Sigmoid colon (tissue), 4 donors: ENCODE measurements at regions not wholly inside any gene's neighbourhood (a gene's known extent, or its start where the extent isn't known, plus 50 kb on each side); places are given as distances from the start of the nearest gene placed in this dataset.

Experiments used
- EP300 ChIP-seq, 4 donors: sonication (generic); formaldehyde crosslinking; IDR thresholded peaks; one replicate each; pipeline ENCODE4 v1.6.1; 2017; ENCODE audit warnings: antibody characterized with exemption in 4 of 4
- POLR2A ChIP-seq, 2 donors: fragments of 450-650 bp; IDR thresholded peaks; one replicate each; pipeline ENCODE4 v1.6.1; 2016; ENCODE audit warnings: antibody characterized with exemption in 2 of 2, mild to moderate bottlenecking in 2 of 2, moderate library complexity in 2 of 2
- TF ChIP-seq, protein P1 (sequence below), 4 experiments: fragments of 450-650 bp in 3 of 4; fragments of 200-600 bp in 1 of 4; IDR thresholded peaks; one replicate each; pipeline ENCODE4 v1.5.1; 2016 to 2019; ENCODE audit warnings: antibody characterized with exemption in 4 of 4, mild to moderate bottlenecking in 3 of 4, moderate library complexity in 2 of 4

DNA sequence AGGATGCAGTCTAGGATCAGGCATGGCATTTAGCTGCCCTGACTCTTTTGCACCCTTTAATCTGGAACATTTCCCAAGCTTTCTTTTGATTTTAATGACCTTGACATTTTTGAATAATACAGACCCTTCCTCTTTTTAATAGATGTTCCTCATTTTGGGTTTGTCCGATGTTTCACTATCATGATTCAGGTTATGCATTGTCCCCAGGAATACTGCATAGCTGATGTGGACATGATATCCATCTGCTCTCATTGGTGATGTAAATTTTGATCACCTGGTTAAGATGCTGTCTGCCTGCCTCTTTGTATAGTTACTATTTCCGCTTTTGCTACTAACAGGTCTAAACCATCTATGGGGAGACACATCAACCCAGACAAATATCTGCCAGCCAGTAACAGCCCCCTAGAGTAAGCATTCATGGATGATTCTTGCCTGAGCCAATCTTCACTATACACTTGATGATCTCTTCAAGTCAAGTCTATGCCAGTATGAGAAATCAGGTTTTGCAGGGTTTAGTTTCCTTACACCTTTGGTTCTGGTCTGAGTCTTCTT lies 50.6 kb upstream of the ULK4 start:
- TF ChIP-seq, protein P1, sequence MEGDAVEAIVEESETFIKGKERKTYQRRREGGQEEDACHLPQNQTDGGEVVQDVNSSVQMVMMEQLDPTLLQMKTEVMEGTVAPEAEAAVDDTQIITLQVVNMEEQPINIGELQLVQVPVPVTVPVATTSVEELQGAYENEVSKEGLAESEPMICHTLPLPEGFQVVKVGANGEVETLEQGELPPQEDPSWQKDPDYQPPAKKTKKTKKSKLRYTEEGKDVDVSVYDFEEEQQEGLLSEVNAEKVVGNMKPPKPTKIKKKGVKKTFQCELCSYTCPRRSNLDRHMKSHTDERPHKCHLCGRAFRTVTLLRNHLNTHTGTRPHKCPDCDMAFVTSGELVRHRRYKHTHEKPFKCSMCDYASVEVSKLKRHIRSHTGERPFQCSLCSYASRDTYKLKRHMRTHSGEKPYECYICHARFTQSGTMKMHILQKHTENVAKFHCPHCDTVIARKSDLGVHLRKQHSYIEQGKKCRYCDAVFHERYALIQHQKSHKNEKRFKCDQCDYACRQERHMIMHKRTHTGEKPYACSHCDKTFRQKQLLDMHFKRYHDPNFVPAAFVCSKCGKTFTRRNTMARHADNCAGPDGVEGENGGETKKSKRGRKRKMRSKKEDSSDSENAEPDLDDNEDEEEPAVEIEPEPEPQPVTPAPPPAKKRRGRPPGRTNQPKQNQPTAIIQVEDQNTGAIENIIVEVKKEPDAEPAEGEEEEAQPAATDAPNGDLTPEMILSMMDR (IDR thresholded peaks at IDR 0.05) = no peak
- no peak for TF ChIP-seq EP300 (IDR thresholded peaks at IDR 0.05)
- no peak for TF ChIP-seq POLR2A (IDR thresholded peaks at IDR 0.05)
